Endothelial cell of umbilical vein (primary cell): ENCODE measurements at regions not wholly inside any gene's neighbourhood (a gene's known extent, or its start where the extent isn't known, plus 50 kb on each side); places are given as distances from the start of the nearest gene placed in this dataset.

ENCODE experiments used
- BruUV-seq: library from RNA; stranded (reverse); fragments of 400-500 nt; replicated peaks from 2 replicates; lab custom pipeline; 2021; lab: Mats Ljungman, UMichigan
- CTCF ChIA-PET: fragments of 300-600, 350-600 bp; sonication (Branson Sonifier 250); formaldehyde crosslinking; loops from one replicate; lab custom pipeline; 2021; ENCODE audit warnings: antibody characterized with exemption, inconsistent platforms; lab: Charles Lee
- POLR2A ChIA-PET: fragments of 300-600, 350-600 bp; sonication (Branson Sonifier 250); formaldehyde crosslinking; loops from one replicate; lab custom pipeline; 2021; ENCODE audit warnings: antibody characterized with exemption, inconsistent platforms; lab: Charles Lee
- DNase-seq: peaks from one replicate; pipeline ENCODE4 v3.0.0-alpha.2; 2011; ENCODE audit warnings: low read depth, low spot score
- FAIRE-seq: peaks from 2 replicates; lab custom pipeline; 2011; peaks lifted over from hg19 to GRCh38; lab: Jason Lieb, UNC
- H2AFZ ChIP-seq: 2 replicates; pipeline ENCODE4 v1.6.0; 2012; ENCODE audit warnings: low read depth, low read length, control low read depth, inconsistent platforms
- H3K27ac ChIP-seq: 2 replicates; pipeline ENCODE4 v1.5.1; 2011; ENCODE audit warnings: low read depth, mild to moderate bottlenecking, control low read depth, low read length, moderate library complexity; ENCODE audit not compliant: insufficient read depth
- H3K27me3 ChIP-seq, 2 experiments: 2 replicates each; pipeline versions ENCODE4 v1.6.0 to v1.6.1; 2011; ENCODE audit warnings: low read length in 2 of 2, mixed read lengths in 1 of 2; ENCODE audit not compliant: control insufficient read depth in 2 of 2, insufficient read depth in 2 of 2
- H3K36me3 ChIP-seq, 2 experiments: 2 replicates in 1 of 2; 3 replicates in 1 of 2; pipeline ENCODE4 v1.5.1; 2011; ENCODE audit warnings: low read length in 2 of 2, mild to moderate bottlenecking in 1 of 2, moderate library complexity in 1 of 2; ENCODE audit not compliant: control insufficient read depth in 2 of 2, insufficient read depth in 2 of 2; ENCODE audit errors: extremely low read depth in 1 of 2
- H3K4me1 ChIP-seq: 3 replicates; pipeline ENCODE4 v1.5.1; 2011; ENCODE audit warnings: mild to moderate bottlenecking, low read length; ENCODE audit not compliant: control insufficient read depth, insufficient read depth; ENCODE audit errors: extremely low read depth
- H3K4me2 ChIP-seq: 2 replicates; pipeline ENCODE4 v1.6.1; 2011; ENCODE audit warnings: low read length, control low read depth, mixed read lengths; ENCODE audit not compliant: insufficient read depth
- H3K4me3 ChIP-seq, 3 experiments: fragments of 200-600 bp in 1 of 3; sonication (generic), shearing (Covaris generic) in 1 of 3; replicated peaks in 1 of 3; 2 replicates each; pipeline ENCODE4 v1.5.1; 2011 to 2016; ENCODE audit warnings: control low read depth in 3 of 3, low read length in 3 of 3, mild to moderate bottlenecking in 2 of 3, inconsistent platforms in 1 of 3, low read depth in 1 of 3, moderate library complexity in 1 of 3; ENCODE audit not compliant: insufficient read depth in 1 of 3
- H3K79me2 ChIP-seq: 2 replicates; pipeline ENCODE4 v1.6.0; 2012; ENCODE audit warnings: low read length, inconsistent platforms; ENCODE audit not compliant: control insufficient read depth, insufficient read depth
- H3K9ac ChIP-seq: replicated peaks from 2 replicates; pipeline ENCODE3; 2011; ENCODE audit warnings: low read length, control low read depth; ENCODE audit not compliant: insufficient read depth; ENCODE audit errors: extremely low read depth
- H3K9me1 ChIP-seq: replicated peaks from 3 replicates; pipeline ENCODE4 v1.6.0; 2011; ENCODE audit warnings: mild to moderate bottlenecking, low read length; ENCODE audit not compliant: control insufficient read depth, insufficient read depth; ENCODE audit errors: extremely low read depth
- H3K9me3 ChIP-seq: replicated peaks from 2 replicates; pipeline ENCODE4 v1.5.1; 2012; ENCODE audit warnings: low read length, inconsistent platforms; ENCODE audit not compliant: control insufficient read depth, insufficient read depth
- H4K20me1 ChIP-seq: replicated peaks from 2 replicates; pipeline ENCODE3; 2011; ENCODE audit warnings: mild to moderate bottlenecking, low read length; ENCODE audit not compliant: control insufficient read depth, insufficient read depth; ENCODE audit errors: extremely low read depth
- EZH2 ChIP-seq: IDR thresholded peaks from 2 replicates; pipeline ENCODE4 v1.6.1; 2012; ENCODE audit warnings: borderline replicate concordance, low read depth, mild to moderate bottlenecking, moderate library complexity, low read length, inconsistent platforms; ENCODE audit not compliant: severe bottlenecking
- FOS ChIP-seq: IDR thresholded peaks from 2 replicates; pipeline ENCODE4 v1.6.1; 2011; ENCODE audit warnings: mild to moderate bottlenecking, low read length, moderate library complexity, borderline replicate concordance; ENCODE audit not compliant: insufficient read depth
- GATA2 ChIP-seq: IDR thresholded peaks from 2 replicates; pipeline ENCODE4 v1.7.0; 2011; ENCODE audit warnings: low read depth, mild to moderate bottlenecking, moderate library complexity, mixed read lengths, low read length; ENCODE audit not compliant: insufficient read length, insufficient read depth
- JUN ChIP-seq: IDR thresholded peaks from 2 replicates; pipeline ENCODE4 v1.6.1; 2011; ENCODE audit warnings: borderline replicate concordance, low read depth; ENCODE audit not compliant: insufficient read length, insufficient read depth
- MYC ChIP-seq: IDR thresholded peaks from one replicate; pipeline ENCODE4 v1.6.1; 2011; ENCODE audit warnings: mild to moderate bottlenecking, low read depth, low read length
- POLR2A ChIP-seq: IDR thresholded peaks from 2 replicates; pipeline ENCODE4 v1.6.1; 2012; ENCODE audit warnings: low read depth, mild to moderate bottlenecking, control low read depth, low read length
- POLR2AphosphoS5 ChIP-seq: IDR thresholded peaks from 2 replicates; pipeline ENCODE4 v1.6.1; 2012; ENCODE audit warnings: low read depth, mild to moderate bottlenecking, control low read depth, low read length, moderate library complexity; ENCODE audit not compliant: insufficient read depth
- dilution Hi-C: fragments of 300-500 bp; cut with MboI; formaldehyde crosslinking; loops from one replicate; pipeline ENCODE4 v1.15.0; 2019; ENCODE audit warnings: low sequenced_read_pairs; ENCODE audit not compliant: extremely low pct_ligation_motif_present
- intact Hi-C: fragments of 100-400 bp; cut with micrococcal nuclease; formaldehyde crosslinking; loops from one replicate; pipeline ENCODE4 v1.10.0; 2022
- TF ChIP-seq, protein P1 (sequence below), 2 donors: IDR thresholded peaks; 1 replicate in 1 of 2; 2 replicates in 1 of 2; pipeline ENCODE4 v1.5.1; 2011; ENCODE audit warnings: low read length in 2 of 2, mild to moderate bottlenecking in 2 of 2, moderate library complexity in 2 of 2, control low read depth in 1 of 2, inconsistent platforms in 1 of 2, low read depth in 1 of 2; ENCODE audit not compliant: insufficient read depth in 1 of 2; ENCODE audit errors: extremely low read depth in 1 of 2
- TF ChIP-seq, protein P2 (sequence below): IDR thresholded peaks from 2 replicates; pipeline ENCODE4 v1.6.1; 2011; ENCODE audit not compliant: insufficient read depth, insufficient read length

GRCh38 chr1:230499496-230499895 lies 73.4 kb upstream of the PGBD5 start:
- Histone ChIP-seq H3K27ac (no peak overlapping the region), H3K9me3 (no peaks in the 10 kb centered on the region), H3K9me1 (no peaks in the 10 kb centered on the region), H3K4me3 (no peak overlapping the region), H3K36me3 (no peaks in the 10 kb centered on the region), H3K4me1 (no peaks in the 10 kb centered on the region), H3K9ac (no peak overlapping the region), H4K20me1 (no peaks in the 10 kb centered on the region), H3K27me3 (no peaks in the 10 kb centered on the region), H3K79me2 (no peaks in the 10 kb centered on the region), H3K4me2 (no peak overlapping the region), H2AFZ (no peak overlapping the region)
- BruUV-seq, result no TSS peak
- dilution Hi-C loops (no loop called here), intact Hi-C loops (no loop called here)
- TF ChIP-seq GATA2 (no peak), EZH2 (no peak), JUN (no peak), POLR2A (no peak)
- TF ChIP-seq, protein P1, sequence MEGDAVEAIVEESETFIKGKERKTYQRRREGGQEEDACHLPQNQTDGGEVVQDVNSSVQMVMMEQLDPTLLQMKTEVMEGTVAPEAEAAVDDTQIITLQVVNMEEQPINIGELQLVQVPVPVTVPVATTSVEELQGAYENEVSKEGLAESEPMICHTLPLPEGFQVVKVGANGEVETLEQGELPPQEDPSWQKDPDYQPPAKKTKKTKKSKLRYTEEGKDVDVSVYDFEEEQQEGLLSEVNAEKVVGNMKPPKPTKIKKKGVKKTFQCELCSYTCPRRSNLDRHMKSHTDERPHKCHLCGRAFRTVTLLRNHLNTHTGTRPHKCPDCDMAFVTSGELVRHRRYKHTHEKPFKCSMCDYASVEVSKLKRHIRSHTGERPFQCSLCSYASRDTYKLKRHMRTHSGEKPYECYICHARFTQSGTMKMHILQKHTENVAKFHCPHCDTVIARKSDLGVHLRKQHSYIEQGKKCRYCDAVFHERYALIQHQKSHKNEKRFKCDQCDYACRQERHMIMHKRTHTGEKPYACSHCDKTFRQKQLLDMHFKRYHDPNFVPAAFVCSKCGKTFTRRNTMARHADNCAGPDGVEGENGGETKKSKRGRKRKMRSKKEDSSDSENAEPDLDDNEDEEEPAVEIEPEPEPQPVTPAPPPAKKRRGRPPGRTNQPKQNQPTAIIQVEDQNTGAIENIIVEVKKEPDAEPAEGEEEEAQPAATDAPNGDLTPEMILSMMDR (IDR thresholded peaks at IDR 0.05; ENCODE audit: extremely low read depth in 1 of 2, insufficient read depth in 1 of 2, low read depth in 1 of 2, low read length in 2 of 2), result no peak
- no peak for FAIRE-seq
- CTCF ChIA-PET, result no interaction called here
- no peak for DNase-seq
- POLR2A ChIA-PET, result no interaction called here

DNA sequence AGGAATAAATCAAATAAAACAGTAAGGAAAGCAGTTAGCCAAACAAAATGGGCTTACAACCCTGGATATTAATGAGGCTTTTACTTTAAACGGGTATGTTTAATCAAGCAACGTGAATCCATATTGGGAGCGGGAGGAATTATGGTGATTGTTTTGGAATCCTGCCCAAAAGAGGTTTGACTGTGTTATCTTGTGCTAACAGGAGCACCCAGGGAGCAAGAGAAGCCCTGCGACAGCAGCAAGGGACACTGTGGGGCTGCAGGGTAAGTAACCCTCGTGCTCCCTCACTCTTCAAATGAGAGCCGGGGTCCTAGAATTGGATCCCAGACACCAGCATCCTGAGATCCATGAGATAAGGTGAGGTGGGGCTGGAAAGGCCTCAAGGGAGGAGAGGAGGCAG lies 72.6 kb upstream of the PGBD5 start:
- H3K27ac ChIP-seq, result no peak overlapping the region
- no peaks in the 10 kb centered on the region for H3K36me3 ChIP-seq
- FAIRE-seq, result no peak
- no peaks in the 10 kb centered on the region for H3K4me1 ChIP-seq
- H3K9me1 ChIP-seq, result no peaks in the 10 kb centered on the region
- ChIA-PET POLR2A (no interaction called here), CTCF (no interaction called here)
- H3K27me3 ChIP-seq, result no peaks in the 10 kb centered on the region
- no peak overlapping the region for H3K4me2 ChIP-seq
- DNase-seq, result no peak
- H2AFZ ChIP-seq, result no peak overlapping the region
- dilution Hi-C loops, result no loop called here
- no TSS peak for BruUV-seq
- H3K79me2 ChIP-seq, result no peaks in the 10 kb centered on the region
- no peaks in the 10 kb centered on the region for H4K20me1 ChIP-seq
- TF ChIP-seq GATA2, result no peak
- TF ChIP-seq, protein P2, sequence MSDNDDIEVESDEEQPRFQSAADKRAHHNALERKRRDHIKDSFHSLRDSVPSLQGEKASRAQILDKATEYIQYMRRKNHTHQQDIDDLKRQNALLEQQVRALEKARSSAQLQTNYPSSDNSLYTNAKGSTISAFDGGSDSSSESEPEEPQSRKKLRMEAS, result no peak
- no peak for TF ChIP-seq POLR2A
- TF ChIP-seq, protein P1 (IDR thresholded peaks at IDR 0.05; ENCODE audit: extremely low read depth in 1 of 2, insufficient read depth in 1 of 2, low read depth in 1 of 2, low read length in 2 of 2), result no peak
- TF ChIP-seq MYC, result no peak
- TF ChIP-seq EZH2, result no peak
- no peak for TF ChIP-seq POLR2AphosphoS5
- TF ChIP-seq FOS, result no peak
- no peak for TF ChIP-seq JUN
- no peak overlapping the region for H3K4me3 ChIP-seq
- no peak overlapping the region for H3K9ac ChIP-seq
- intact Hi-C loops, result no loop called here
- no peaks in the 10 kb centered on the region for H3K9me3 ChIP-seq
